ENCODE measurements at regions not wholly inside any gene's neighbourhood (a gene's known extent, or its start where the extent isn't known, plus 50 kb on each side); places are given as distances from the start of the nearest gene placed in this dataset.

GRCh38 chr2:215626812-215627281 lies 191.0 kb upstream of the FN1 start:
- no peaks in the 10 kb centered on the region for H3K36me3 ChIP-seq (ENCODE audit: control insufficient read depth in 2 of 4, insufficient read depth in 4 of 4, low read length in 3 of 4)
- H2BK15ac ChIP-seq (ENCODE audit: low read length) = no peak overlapping the region
- no peak overlapping the region for H2BK12ac ChIP-seq (ENCODE audit: low read depth, low read length)
- H3K4me1 ChIP-seq (replicated peaks in 1 of 4; ENCODE audit: control insufficient read depth in 3 of 4, insufficient read depth in 4 of 4, low read length in 3 of 4) = peaks cover 2 to 8% (median 6%) of the 10 kb centered on the region in 4 experiments
- no peak overlapping the region for H3K14ac ChIP-seq (ENCODE audit: insufficient read length)
- no peak overlapping the region for H2AK5ac ChIP-seq (ENCODE audit: low read depth, low read length)
- no peak for DNase-seq (ENCODE audit: low read depth in 1 of 2, low spot score in 2 of 2)
- H2BK5ac ChIP-seq (ENCODE audit: low read depth, low read length) = no peak overlapping the region
- H3K27ac ChIP-seq (ENCODE audit: low read depth, low read length) = no peak overlapping the region
- H4K91ac ChIP-seq (replicated peaks; ENCODE audit: insufficient read length, low read length) = no peak overlapping the region
- no peaks in the 10 kb centered on the region for H3K79me1 ChIP-seq (ENCODE audit: low read depth, low read length)
- POLR2A ChIA-PET (ENCODE audit: partially characterized antibody) = interaction anchor here (0.7 kb wide), 1 partner anchor 9 kb away, joined by 3 read pairs; no protein-coding TSS in a partner anchor
- H3K9ac ChIP-seq (replicated peaks in 1 of 4; ENCODE audit: extremely low read depth in 1 of 4, low read depth in 3 of 4, low read length in 3 of 4) = no peak overlapping the region
- H2BK120ac ChIP-seq (replicated peaks; ENCODE audit: low read depth, low read length) = no peak overlapping the region
- H2AFZ ChIP-seq (ENCODE audit: low read length) = no peak overlapping the region
- no peak overlapping the region for H3K56ac ChIP-seq (replicated peaks; ENCODE audit: insufficient read length, low read depth, low read length)
- no peaks in the 10 kb centered on the region for H4K20me1 ChIP-seq (replicated peaks in 1 of 2; ENCODE audit: control insufficient read depth in 1 of 2, insufficient read depth in 2 of 2, low read length in 2 of 2)
- H3K4ac ChIP-seq (replicated peaks; ENCODE audit: insufficient read length, low read depth, low read length) = no peak overlapping the region
- H3K4me3 ChIP-seq (ENCODE audit: extremely low read depth in 1 of 4, insufficient read depth in 2 of 4, low read depth in 3 of 4, low read length in 4 of 4) = no peak overlapping the region
- H3K4me2 ChIP-seq (ENCODE audit: insufficient read depth in 1 of 2, low read depth in 2 of 2, low read length in 2 of 2) = no peak overlapping the region
- H4K5ac ChIP-seq (ENCODE audit: insufficient read length, low read depth, low read length) = no peak overlapping the region
- H3K23ac ChIP-seq (ENCODE audit: insufficient read length) = no peak overlapping the region
- TF ChIP-seq EP300 (IDR thresholded peaks at IDR 0.05; ENCODE audit: borderline replicate concordance in 1 of 2, low read depth in 2 of 2, low read length in 2 of 2) (no peak), CHD1 (IDR thresholded peaks at IDR 0.05; ENCODE audit: low read depth, low read length) (no peak), CREB1 (IDR thresholded peaks at IDR 0.05) (no peak), RNF2 (IDR thresholded peaks at IDR 0.05; ENCODE audit: borderline replicate concordance, low read depth, low read length, missing control alignments, poor library complexity, severe bottlenecking) (no peak), RAD21 (IDR thresholded peaks at IDR 0.05 in 1 of 2, conservative IDR thresholded peaks at IDR 0.05 in 1 of 2; ENCODE audit: low read depth in 2 of 2, low read length in 2 of 2) (no peak), TEAD4 (IDR thresholded peaks at IDR 0.05; ENCODE audit: low read depth, low read length) (peak; percentile 41; the same call in 1 of the 2 replicates), SP2 (IDR thresholded peaks at IDR 0.05; ENCODE audit: low read length) (no peak), KDM1A (IDR thresholded peaks at IDR 0.05; ENCODE audit: borderline replicate concordance, low read length) (no peak)
- no peak for FAIRE-seq
- H3K18ac ChIP-seq (ENCODE audit: extremely low read depth, low read length) = no peak overlapping the region
- no peak overlapping the region for H2BK20ac ChIP-seq (ENCODE audit: low read length)
- H3K9me3 ChIP-seq (ENCODE audit: insufficient read depth in 2 of 2, low read depth in 1 of 2, low read length in 1 of 2) = 0 out of 4 replicates have a peak, but pooled peaks cover 0 to 3% of the 10 kb centered on the region in 2 experiments
- H3K23me2 ChIP-seq (ENCODE audit: low read depth, low read length) = no peaks in the 10 kb centered on the region
- H3K79me2 ChIP-seq (ENCODE audit: control insufficient read depth in 1 of 2, insufficient read depth in 2 of 2, low read length in 2 of 2) = no peaks in the 10 kb centered on the region
- CTCF ChIA-PET (ENCODE audit: partially characterized antibody) = interaction anchor here (1.2 kb wide), 1 partner anchor 16 kb away, joined by 3 read pairs; no protein-coding TSS in a partner anchor
- no peaks in the 10 kb centered on the region for H3K27me3 ChIP-seq (replicated peaks in 1 of 4; ENCODE audit: control insufficient read depth in 3 of 4, extremely low read depth in 1 of 4, insufficient read depth in 3 of 4, low read length in 3 of 4)
- H4K8ac ChIP-seq (ENCODE audit: extremely low read depth, insufficient read depth, low read length) = no peak overlapping the region
- WGBS, 2 experiments (ENCODE audit: extremely low coverage in 1 of 2, insufficient coverage in 1 of 2, insufficient read length in 1 of 2, insufficient replicate concordance in 2 of 2, low coverage in 1 of 2, low lambda C conversion rate in 2 of 2, missing lambda C conversion rate in 1 of 2) = 60% methylated on average over 5 of the region's 5 CpGs; no CpG with 5 or more reads in 1 of the 2 experiments

Measured in H1 (cell line).